Keratinocyte (primary cell): ENCODE measurements at regions not wholly inside any gene's neighbourhood (a gene's known extent, or its start where the extent isn't known, plus 50 kb on each side); places are given as distances from the start of the nearest gene placed in this dataset.

Experiments used
- DNase-seq: peaks from one replicate; pipeline ENCODE4 v3.0.0-alpha.2; 2011; ENCODE audit warnings: low read depth, missing footprints, low spot score
- FAIRE-seq: peaks from 2 replicates; lab custom pipeline; 2011; peaks lifted over from hg19 to GRCh38; lab: Jason Lieb, UNC
- H2AFZ ChIP-seq: 2 replicates; pipeline ENCODE4 v1.6.0; 2012; ENCODE audit warnings: low read length, control low read depth, inconsistent platforms; ENCODE audit not compliant: control insufficient read depth
- H3K27ac ChIP-seq: 2 replicates; pipeline ENCODE4 v1.5.1; 2011; ENCODE audit warnings: low read length; ENCODE audit not compliant: control insufficient read depth, insufficient read depth
- H3K27me3 ChIP-seq: 3 replicates; pipeline ENCODE4 v1.6.0; 2011; ENCODE audit warnings: low read length; ENCODE audit not compliant: control insufficient read depth, insufficient read depth; ENCODE audit errors: extremely low read depth
- H3K36me3 ChIP-seq, 2 experiments: 2 replicates in 1 of 2; 3 replicates in 1 of 2; pipeline ENCODE4 v1.5.1; 2011; ENCODE audit warnings: low read length in 2 of 2, mild to moderate bottlenecking in 1 of 2; ENCODE audit not compliant: control insufficient read depth in 2 of 2, insufficient read depth in 2 of 2; ENCODE audit errors: extremely low read depth in 1 of 2
- H3K4me1 ChIP-seq: 3 replicates; pipeline ENCODE4 v1.5.1; 2011; ENCODE audit warnings: low read length; ENCODE audit not compliant: control insufficient read depth, insufficient read depth; ENCODE audit errors: extremely low read depth
- H3K4me2 ChIP-seq: 3 replicates; pipeline ENCODE4 v1.6.0; 2011; ENCODE audit warnings: low read depth, low read length; ENCODE audit not compliant: control insufficient read depth, insufficient read depth; ENCODE audit errors: extremely low read depth
- H3K4me3 ChIP-seq, 3 experiments: fragments of 200-600 bp in 1 of 3; sonication (generic) in 1 of 3; 2 replicates in 2 of 3; 3 replicates in 1 of 3; pipeline ENCODE4 v1.5.1; 2011 to 2016; ENCODE audit warnings: low read length in 3 of 3, mild to moderate bottlenecking in 3 of 3, control low read depth in 2 of 3, inconsistent platforms in 1 of 3, low read depth in 1 of 3, mixed read lengths in 1 of 3, mixed run types in 1 of 3, moderate library complexity in 1 of 3; ENCODE audit not compliant: control insufficient read depth in 2 of 3, insufficient read depth in 2 of 3; ENCODE audit errors: extremely low read depth in 1 of 3
- H3K79me2 ChIP-seq: 2 replicates; pipeline ENCODE4 v1.6.0; 2012; ENCODE audit warnings: low read length; ENCODE audit not compliant: control insufficient read depth, insufficient read depth
- H3K9ac ChIP-seq: 3 replicates; pipeline ENCODE4 v1.6.0; 2011; ENCODE audit warnings: low read length; ENCODE audit not compliant: control insufficient read depth, insufficient read depth; ENCODE audit errors: extremely low read depth
- H3K9me1 ChIP-seq: 3 replicates; pipeline ENCODE4 v1.6.0; 2011; ENCODE audit warnings: low read length; ENCODE audit not compliant: control insufficient read depth, insufficient read depth; ENCODE audit errors: extremely low read depth
- H3K9me3 ChIP-seq: 2 replicates; pipeline ENCODE4 v1.5.1; 2012; ENCODE audit warnings: low read depth, low read length; ENCODE audit not compliant: control insufficient read depth
- H4K20me1 ChIP-seq: 3 replicates; pipeline ENCODE4 v1.6.0; 2011; ENCODE audit warnings: low read length; ENCODE audit not compliant: control insufficient read depth, insufficient read depth; ENCODE audit errors: extremely low read depth
- EZH2 ChIP-seq: IDR thresholded peaks from one replicate; pipeline ENCODE4 v1.6.1; 2012; ENCODE audit warnings: inconsistent platforms, mild to moderate bottlenecking, low read length, moderate library complexity
- dilution Hi-C: fragments of 300-500 bp; cut with MboI; formaldehyde crosslinking; loops from one replicate; pipeline ENCODE4 v1.7.0; 2020; ENCODE audit warnings: low sequenced_read_pairs; ENCODE audit not compliant: extremely low pct_ligation_motif_present
- TF ChIP-seq, protein P1 (sequence below), 3 experiments: IDR thresholded peaks in 1 of 3; conservative IDR thresholded peaks in 1 of 3; optimal IDR thresholded peaks in 1 of 3; 2 replicates in 2 of 3; 3 replicates in 1 of 3; pipeline versions ENCODE3 to v1.5.1; 2011; ENCODE audit warnings: low read length in 3 of 3, mild to moderate bottlenecking in 3 of 3, moderate library complexity in 2 of 3, control low read depth in 1 of 3, inconsistent platforms in 1 of 3; ENCODE audit not compliant: insufficient read depth in 2 of 3; ENCODE audit errors: extremely low read depth in 1 of 3

DNA sequence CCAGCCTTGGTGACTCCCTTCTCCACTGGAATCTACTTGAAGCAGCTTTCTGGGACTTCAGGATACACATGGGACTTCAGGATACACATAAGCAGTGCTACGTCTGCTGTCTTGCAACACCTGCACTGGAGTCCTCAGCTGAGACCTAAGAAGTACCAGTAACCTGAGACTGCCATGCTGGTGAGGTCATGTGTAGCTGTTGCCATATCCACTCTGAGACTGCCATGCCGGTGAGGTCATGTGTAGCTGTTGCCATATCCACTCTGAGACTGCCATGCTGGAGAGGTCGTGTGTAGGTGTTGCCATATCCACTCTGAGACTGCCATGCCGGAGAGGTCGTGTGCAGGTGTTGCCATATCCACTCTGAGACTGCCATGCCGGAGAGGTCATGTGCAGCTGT is 937.9 kb downstream of the EFNB2 start:
- Histone ChIP-seq H3K4me3 (no peak overlapping the region), H3K4me2 (no peak overlapping the region), H3K9me3 (no peaks in the 10 kb centered on the region), H2AFZ (no peak overlapping the region), H3K79me2 (no peaks in the 10 kb centered on the region), H3K9me1 (no peaks in the 10 kb centered on the region), H4K20me1 (no peaks in the 10 kb centered on the region), H3K27me3 (no peaks in the 10 kb centered on the region), H3K36me3 (no peaks in the 10 kb centered on the region), H3K27ac (no peak overlapping the region), H3K9ac (no peak overlapping the region), H3K4me1 (no peaks in the 10 kb centered on the region)
- DNase-seq (no peak), FAIRE-seq (no peak)
- dilution Hi-C loops = no loop called here
- TF ChIP-seq, protein P1, sequence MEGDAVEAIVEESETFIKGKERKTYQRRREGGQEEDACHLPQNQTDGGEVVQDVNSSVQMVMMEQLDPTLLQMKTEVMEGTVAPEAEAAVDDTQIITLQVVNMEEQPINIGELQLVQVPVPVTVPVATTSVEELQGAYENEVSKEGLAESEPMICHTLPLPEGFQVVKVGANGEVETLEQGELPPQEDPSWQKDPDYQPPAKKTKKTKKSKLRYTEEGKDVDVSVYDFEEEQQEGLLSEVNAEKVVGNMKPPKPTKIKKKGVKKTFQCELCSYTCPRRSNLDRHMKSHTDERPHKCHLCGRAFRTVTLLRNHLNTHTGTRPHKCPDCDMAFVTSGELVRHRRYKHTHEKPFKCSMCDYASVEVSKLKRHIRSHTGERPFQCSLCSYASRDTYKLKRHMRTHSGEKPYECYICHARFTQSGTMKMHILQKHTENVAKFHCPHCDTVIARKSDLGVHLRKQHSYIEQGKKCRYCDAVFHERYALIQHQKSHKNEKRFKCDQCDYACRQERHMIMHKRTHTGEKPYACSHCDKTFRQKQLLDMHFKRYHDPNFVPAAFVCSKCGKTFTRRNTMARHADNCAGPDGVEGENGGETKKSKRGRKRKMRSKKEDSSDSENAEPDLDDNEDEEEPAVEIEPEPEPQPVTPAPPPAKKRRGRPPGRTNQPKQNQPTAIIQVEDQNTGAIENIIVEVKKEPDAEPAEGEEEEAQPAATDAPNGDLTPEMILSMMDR (optimal IDR thresholded peaks at IDR 0.05 in 1 of 3, IDR thresholded peaks at IDR 0.05 in 1 of 3, conservative IDR thresholded peaks at IDR 0.05 in 1 of 3; ENCODE audit: extremely low read depth in 1 of 3, insufficient read depth in 2 of 3, low read length in 3 of 3) = no peak
- TF ChIP-seq EZH2 = no peak

DNA sequence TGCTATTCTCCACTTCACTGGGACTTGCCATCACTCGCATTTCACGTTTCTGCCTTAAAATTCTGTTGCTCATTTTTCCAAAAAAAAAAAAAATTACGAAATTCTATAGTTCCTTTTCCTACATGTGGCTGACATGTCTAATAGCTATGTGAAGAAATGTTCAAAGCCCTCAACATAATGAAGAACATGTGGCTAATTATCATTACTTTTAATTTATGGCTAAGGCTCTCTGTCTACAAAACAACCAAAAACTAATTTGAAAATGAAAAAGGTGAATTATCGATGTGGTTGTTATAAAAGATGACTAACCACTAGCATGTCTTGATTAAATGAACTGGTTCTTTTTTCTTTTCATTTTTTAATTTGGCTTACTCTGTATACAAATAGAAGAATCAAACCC is 940.0 kb downstream of the EFNB2 start:
- no peak overlapping the region for H3K4me2 ChIP-seq
- H3K9me1 ChIP-seq = no peaks in the 10 kb centered on the region
- no peaks in the 10 kb centered on the region for H3K9me3 ChIP-seq
- DNase-seq (no peak), FAIRE-seq (no peak)
- peaks cover 7% of the 10 kb centered on the region for H3K4me1 ChIP-seq
- H3K36me3 ChIP-seq = no peaks in the 10 kb centered on the region
- H3K4me3 ChIP-seq = no peak overlapping the region
- dilution Hi-C loops = no loop called here
- no peak overlapping the region for H3K9ac ChIP-seq
- no peaks in the 10 kb centered on the region for H4K20me1 ChIP-seq
- TF ChIP-seq, protein P1 (optimal IDR thresholded peaks at IDR 0.05 in 1 of 3, IDR thresholded peaks at IDR 0.05 in 1 of 3, conservative IDR thresholded peaks at IDR 0.05 in 1 of 3; ENCODE audit: extremely low read depth in 1 of 3, insufficient read depth in 2 of 3, low read length in 3 of 3) = no peak
- no peak for TF ChIP-seq EZH2
- H2AFZ ChIP-seq = no peak overlapping the region
- no peaks in the 10 kb centered on the region for H3K79me2 ChIP-seq
- H3K27me3 ChIP-seq = no peaks in the 10 kb centered on the region
- H3K27ac ChIP-seq = no peak overlapping the region
